HG03558 (cell line): ENCODE measurements at regions not wholly inside any gene's neighbourhood (a gene's known extent, or its start where the extent isn't known, plus 50 kb on each side); places are given as distances from the start of the nearest gene placed in this dataset.
"Not testable (repeated sequence)": the region's sequence is repeated elsewhere in the genome, so short reads cannot be mapped to it uniquely, and the experiment has no call there.

Experiments used
- ATAC-seq: cut with Tn5 transposase; IDR thresholded peaks from one replicate; pipeline ENCODE4 v1.9.1; 2021; ENCODE audit warnings: moderate number of reproducible peaks; ENCODE audit not compliant: unreplicated experiment; ENCODE audit errors: extremely low read depth

- no peak for ATAC-seq
Observed at GRCh38 chr2:144042751-144043150, 477.2 kb downstream of the ZEB2 start.

GRCh38 chr2:144041612-144042011, 478.3 kb downstream of the ZEB2 start:
- ATAC-seq: no peak

DNA sequence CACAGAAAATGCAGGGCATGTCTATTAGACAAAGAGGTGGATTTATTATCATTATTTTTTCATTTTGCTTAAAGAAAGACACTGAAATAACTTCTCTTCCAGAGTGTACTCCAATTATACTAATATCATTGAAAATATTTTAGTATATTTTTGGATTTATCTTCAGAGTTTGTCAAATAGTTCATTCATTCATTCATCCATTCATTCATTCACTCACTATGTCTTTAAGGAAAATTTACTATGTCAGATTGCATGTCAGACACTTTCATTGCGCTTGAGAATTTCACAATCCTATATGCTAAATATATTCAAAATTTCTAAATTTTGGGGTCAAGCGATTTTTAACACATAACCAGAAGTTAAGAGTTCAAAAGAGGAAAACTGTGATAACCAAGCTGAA, 479.1 kb downstream of the ZEB2 start:
- ATAC-seq: no peak

DNA sequence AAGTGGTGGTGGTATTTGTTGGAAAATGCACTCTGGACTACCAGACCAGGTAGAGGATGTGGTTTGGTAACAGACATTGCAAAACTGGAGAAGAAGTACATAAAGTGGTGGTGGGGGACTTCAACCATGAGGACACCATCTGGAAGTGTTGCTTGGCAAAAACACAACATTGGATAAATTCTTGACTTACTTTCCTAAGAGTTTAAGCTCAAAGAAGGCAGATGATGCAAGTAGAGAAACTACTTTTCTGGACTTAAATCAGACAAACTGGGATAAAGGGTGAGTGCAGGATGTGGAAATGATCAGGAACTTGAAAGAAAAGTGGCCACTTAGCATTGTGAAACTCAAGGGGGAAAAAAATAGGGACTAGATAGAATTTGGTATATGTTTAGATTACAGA, 487.4 kb downstream of the ZEB2 start:
- no peak for ATAC-seq

DNA sequence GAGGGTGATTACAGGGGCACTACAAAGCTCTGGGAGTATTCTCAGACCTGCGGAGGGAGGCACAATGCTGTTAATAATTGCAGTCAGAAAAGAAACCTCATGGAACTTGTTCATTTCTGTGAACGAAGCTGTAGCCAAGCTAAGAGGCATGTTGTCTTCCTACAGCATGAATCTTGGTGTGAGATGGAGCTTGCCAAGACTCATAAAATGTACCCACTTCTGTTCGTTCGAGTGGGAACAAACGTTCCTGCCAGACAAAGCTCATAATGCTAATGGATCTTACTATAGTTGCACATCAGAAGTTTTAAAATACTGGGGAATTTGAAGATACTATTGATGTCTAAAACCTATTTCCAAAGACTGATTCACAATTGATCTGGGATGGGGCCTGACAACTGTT, 489.1 kb downstream of the ZEB2 start:
- no peak for ATAC-seq

GRCh38 chr2:144027593-144027992, 492.3 kb downstream of the ZEB2 start:
- ATAC-seq: no peak

- ATAC-seq: no peak
Observed at GRCh38 chr2:144026753-144027152, 493.2 kb downstream of the ZEB2 start.

DNA sequence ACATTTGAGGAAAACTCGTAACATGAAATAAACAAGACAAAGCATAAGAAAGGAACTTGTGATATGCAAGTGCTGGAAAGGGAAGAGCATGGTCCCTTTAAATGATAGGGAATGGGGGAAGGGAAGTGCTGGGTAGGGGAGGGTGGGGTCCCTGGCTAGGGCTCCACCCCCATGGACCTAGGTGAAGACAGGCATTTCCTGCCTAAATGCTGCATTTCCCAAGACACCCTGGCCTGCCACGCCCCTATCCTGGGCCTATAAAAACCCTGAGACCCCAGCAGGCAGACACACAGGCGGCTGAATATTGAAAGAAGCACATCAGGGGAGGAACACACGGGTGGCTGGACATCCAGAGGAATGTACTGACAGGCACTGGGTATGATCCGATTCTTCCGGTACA, 499.9 kb downstream of the ZEB2 start:
- no peak for ATAC-seq

DNA sequence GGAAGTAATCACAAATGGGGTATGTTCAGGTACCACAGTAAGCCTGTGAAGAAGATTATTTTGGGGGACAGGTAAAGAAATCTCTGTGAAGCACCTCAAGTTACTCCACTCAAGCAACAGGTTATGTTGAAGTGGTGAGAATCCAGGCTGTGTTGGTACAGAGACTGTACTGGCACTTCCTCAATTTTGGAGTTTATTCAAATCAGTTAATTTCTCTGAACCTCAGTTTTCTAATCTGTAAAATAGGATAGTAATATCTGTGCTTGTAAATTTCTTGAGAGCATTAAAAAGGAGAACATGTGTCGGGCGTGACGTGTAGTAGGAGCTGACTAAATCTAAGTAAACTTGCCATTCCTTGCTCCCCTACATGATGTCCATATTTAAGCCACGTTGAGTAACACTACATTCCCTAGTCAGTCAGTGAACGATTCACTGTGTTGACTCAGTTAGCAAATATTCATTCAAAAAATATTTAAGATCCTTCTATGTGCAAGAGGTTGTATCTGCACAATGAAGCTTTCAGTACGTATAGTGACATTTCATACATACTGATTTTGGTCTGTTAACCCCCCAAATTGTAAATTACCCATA, 504.2 kb downstream of the ZEB2 start:
- ATAC-seq: no peak

DNA sequence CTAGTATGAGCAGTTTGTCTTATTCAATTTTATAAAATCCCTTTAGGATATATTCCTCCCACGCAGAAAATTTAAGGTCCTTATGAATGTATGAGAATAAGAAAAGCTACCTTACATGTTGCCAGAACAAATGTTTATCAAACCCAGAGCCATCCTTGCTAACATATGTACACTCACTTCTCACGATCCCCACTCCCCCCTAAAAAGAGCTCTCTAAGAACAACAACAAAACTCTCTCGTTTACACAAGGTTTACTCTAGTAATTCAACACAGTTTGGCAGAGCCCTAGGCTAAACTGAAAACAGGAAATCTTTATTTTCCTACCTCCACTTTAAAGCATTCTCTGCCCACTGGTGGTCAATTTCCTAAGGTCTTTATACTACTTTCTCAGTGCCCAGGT, 504.9 kb downstream of the ZEB2 start:
- no peak for ATAC-seq

GRCh38 chr2:144014103-144014502, 505.8 kb downstream of the ZEB2 start:
- ATAC-seq: no peak

DNA sequence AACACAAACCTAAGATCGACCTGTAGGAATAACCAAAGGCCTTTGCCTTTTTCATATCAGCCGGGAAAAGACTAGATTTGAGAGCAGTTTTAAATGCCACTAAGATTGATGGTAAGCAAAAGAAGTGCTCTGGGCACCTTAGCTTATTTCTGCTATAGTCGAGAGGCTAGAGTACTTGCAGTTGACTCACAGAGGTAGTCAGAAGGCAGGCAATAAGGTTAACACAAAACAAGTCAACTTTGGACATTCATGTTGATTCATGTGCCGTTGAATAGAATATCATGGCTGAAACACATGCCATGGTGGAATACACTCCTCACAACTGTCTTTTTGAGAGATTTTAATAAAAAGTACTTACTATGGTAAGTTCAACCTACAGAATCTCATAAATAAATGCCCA, 507.6 kb downstream of the ZEB2 start:
- ATAC-seq: no peak

- no peak for ATAC-seq
Observed at GRCh38 chr2:144011553-144011952, 508.4 kb downstream of the ZEB2 start.

- no peak for ATAC-seq
Observed at GRCh38 chr2:144011098-144011497, 508.8 kb downstream of the ZEB2 start.

- no peak for ATAC-seq
Observed at GRCh38 chr2:144010096-144010836, 509.7 kb downstream of the ZEB2 start.

- no peak for ATAC-seq
Observed at GRCh38 chr2:144006139-144006538, 513.8 kb downstream of the ZEB2 start.

DNA sequence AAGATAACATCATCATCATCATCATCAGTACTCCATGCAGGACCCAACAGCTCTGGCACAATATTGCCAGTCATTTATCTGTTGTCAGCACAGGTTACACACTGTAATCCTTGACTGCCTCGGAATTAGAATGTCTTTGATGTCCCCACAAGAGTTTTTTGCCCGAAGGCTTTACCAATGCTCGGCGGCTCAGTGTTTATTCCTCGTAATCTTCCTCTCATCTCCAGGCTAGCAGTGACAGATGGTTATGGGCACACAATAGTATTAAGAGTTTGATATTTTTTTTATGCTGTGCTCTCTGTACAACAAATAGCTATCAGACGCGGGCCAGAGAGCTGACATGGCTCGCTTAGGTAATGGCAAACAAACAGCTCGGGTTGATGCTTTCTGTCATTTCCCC, 515.2 kb downstream of the ZEB2 start:
- no peak for ATAC-seq

GRCh38 chr2:144003460-144004075, 516.4 kb downstream of the ZEB2 start:
- no peak for ATAC-seq

DNA sequence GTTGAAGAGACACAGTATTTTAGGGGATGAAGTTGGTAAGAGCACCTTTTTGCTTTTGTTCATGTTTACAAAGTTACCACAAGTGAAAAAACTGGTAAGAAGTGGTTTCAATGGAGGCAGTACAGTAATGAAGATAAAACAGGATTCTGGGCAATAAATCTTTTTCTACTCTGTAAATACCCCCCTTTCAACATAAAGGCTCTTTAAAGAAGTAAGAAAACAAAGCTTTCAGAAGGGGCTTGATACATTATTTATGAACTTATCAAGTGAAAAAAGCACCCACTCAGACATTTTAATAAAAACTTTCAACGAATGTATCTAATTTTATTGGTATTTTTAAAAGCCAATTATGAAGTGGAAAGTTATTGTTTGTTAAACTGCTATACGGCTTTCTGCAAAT, 522.9 kb downstream of the ZEB2 start:
- no peak for ATAC-seq

GRCh38 chr2:143994961-143995360, 525.0 kb downstream of the ZEB2 start:
- no peak for ATAC-seq

DNA sequence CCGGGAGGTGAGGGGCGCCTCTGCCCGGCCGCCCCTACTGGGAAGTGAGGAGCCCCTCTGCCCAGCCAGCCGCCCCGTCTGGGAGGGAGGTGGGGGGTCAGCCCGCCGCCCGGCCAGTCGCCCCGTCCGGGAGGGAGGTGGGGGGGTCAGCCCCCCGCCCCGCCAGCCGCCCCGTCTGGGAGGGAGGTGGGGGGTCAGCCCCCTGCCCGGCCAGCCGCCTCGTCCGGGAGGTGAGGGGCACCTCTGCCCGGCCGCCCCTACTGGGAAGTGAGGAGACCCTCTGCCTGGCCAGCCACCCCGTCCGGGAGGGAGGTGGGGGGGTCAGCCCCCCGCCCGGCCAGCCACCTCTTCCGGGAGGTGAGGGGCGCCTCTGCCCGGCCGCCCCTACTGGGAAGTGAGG, 528.3 kb downstream of the ZEB2 start:
- not testable (repeated sequence) for ATAC-seq

GRCh38 chr2:143988082-143988481, 531.8 kb downstream of the ZEB2 start:
- ATAC-seq: no peak
